GM23248 (cell line): ENCODE measurements at regions not wholly inside any gene's neighbourhood (a gene's known extent, or its start where the extent isn't known, plus 50 kb on each side); places are given as distances from the start of the nearest gene placed in this dataset.

Experiments used
- EZH2 ChIP-seq: fragments of 200-600 bp; sonication (generic); IDR thresholded peaks from 2 replicates; pipeline ENCODE4 v1.6.1; 2018; ENCODE audit warnings: antibody characterized with exemption, mild to moderate bottlenecking; ENCODE audit not compliant: insufficient read depth, poor library complexity, severe bottlenecking
- EZH2phosphoT487 ChIP-seq: fragments of 200-600 bp; sonication (generic); IDR thresholded peaks from 2 replicates; pipeline ENCODE4 v1.6.1; 2018; ENCODE audit warnings: antibody characterized with exemption, moderate library complexity, mild to moderate bottlenecking, low read depth; ENCODE audit not compliant: insufficient read depth

DNA sequence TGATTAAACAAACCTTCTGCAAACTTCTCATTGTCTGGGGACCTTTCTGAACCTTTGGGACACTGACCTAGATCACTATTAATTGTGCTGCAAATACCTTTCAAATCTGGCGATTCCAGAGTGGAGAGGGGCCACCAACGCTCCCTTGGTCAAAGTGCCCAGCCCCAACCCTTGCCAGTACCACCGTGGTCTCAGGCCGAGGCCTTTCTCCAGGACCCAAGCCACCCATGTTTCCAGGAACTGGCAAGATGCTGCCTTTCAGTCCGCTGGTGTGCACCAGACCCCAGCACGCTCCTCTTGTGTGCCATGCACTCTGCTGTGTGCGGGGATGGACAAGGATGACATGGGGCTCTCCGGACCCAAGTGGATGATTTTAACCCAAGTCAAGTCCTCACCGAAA, 91.1 kb upstream of the MGMT start:
- no peak for TF ChIP-seq EZH2phosphoT487
- TF ChIP-seq EZH2: no peak
